NCI-H2171 treated with DMSO at 0.1 percent for 48 hours (cell line): ENCODE measurements at regions not wholly inside any gene's neighbourhood (a gene's known extent, or its start where the extent isn't known, plus 50 kb on each side); places are given as distances from the start of the nearest gene placed in this dataset.

Experiments
- DNase-seq: peaks from one replicate; lab custom pipeline; 2025; lab: John Stamatoyannopoulos, UW

DNA sequence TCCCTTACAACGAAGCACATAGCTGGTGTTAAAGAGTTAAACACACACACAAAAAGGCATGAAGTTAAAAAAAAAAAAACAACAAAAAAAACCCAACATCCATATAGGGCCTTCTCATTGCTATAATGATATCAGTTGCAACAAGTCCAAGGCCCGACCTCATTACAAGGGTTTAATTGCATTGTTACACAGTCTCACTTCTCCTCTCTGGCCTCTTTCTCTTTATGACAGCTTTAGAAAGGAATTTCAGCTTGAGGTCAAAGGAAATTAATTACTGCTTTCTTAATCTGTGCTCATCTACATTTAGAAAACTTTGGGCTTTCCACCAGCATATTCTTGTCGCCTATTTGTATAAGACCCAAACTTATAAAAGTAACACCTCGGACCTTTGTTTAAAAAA lies 342.1 kb downstream of the NR2F2 start:
- no peak for DNase-seq

DNA sequence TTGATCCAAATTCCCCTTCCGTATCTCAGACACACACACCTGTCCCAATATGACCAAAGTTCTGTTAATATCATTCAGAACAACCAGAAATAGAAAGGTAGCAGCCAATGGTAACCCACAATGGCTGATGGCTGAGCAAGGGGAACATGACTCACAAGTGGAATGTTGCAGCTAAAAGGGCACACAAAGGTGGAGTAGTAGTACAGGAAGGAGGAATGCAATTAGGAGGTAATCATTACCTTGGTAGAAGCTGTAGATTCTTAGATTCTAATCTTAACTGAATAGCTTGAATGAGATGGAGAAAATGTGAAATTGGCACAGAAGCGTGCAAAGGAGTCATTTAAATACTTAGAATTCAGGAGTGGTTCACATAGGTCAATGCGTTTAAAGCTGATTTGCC lies 347.9 kb downstream of the NR2F2 start:
- DNase-seq: no peak

DNA sequence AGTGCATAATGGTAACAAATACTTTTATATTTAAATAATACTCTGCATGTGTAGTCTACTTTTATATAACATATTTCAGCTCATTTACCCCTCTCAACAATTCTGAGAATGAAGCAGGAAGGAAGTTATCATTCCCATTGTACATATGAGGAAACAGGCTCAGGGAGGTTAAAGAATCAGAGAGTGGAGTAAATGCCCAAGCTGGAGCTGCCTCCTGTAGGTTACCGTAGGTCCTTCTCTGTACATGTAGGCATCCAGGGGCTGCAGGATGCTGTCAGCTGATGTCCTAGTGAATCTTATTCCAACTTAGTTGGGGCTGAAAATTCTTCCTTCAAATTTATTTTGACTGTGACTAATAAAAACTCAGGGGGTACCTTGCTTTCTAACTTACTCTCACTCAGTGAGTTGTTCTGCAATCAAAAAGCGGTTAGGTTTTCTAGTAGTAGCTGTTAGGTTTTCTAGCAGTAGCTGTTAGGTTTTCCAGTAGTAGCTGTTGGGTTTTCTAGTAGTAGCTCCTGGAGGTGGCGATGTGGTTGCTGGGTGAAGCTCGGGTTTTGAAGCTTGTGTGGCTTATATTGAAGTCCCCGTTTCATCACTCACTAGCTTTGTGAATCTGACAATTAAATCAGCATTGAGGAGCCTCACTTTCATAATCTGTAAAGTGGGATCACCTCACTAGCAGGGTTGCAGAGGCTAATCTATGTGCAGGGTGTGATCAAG lies 357.0 kb downstream of the NR2F2 start:
- no peak for DNase-seq

DNA sequence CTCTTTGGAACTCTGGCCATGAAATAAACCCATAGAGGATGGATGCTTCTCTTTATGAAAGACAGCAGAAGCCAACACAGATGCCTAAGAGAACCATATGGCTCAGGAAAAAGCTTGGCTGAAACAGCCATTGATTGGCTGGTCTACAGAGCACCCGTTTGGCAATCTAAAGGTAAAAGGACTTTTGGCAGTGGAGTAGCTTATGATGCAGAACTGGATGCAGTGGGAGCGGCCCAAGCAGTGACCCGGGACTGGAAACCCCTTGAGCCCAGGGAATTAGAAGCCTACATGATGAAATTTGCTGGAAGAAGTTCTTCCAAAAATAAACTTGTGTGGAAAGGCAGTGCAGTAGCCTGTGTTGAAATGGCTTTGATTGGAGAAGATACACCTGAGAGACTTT lies 360.2 kb downstream of the NR2F2 start:
- no peak for DNase-seq

- no peak for DNase-seq
These were observed 362.3 kb downstream of the NR2F2 start for GRCh38 chr15:96692826-96693225.

- DNase-seq: no peak
These were observed 363.0 kb downstream of the NR2F2 start for GRCh38 chr15:96693515-96693914.

DNA sequence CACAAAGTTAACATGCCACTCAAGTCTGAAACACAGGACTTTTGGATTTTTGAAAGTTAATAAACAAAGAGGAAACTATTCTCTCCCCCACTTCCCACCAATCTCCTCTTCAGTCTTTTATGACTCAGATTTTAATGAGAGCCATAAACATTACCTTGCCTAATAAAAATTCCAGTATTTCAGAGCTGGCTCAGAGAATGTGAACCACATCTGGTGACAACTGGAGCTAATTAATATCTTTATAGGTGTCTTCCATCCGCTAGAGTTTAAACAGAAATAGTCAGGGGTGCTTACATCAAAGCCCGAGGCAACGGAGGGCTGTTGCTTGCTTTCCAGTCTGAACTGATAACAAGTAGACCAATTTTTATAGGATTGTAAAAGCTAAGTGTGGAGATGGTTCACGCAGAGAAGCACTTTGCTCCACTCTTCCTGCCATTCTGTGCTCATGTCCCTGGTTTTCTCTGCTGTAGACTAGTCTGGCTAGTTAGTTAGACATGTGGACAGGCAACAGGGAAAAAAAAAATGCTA lies 363.6 kb downstream of the NR2F2 start:
- no peak for DNase-seq

DNA sequence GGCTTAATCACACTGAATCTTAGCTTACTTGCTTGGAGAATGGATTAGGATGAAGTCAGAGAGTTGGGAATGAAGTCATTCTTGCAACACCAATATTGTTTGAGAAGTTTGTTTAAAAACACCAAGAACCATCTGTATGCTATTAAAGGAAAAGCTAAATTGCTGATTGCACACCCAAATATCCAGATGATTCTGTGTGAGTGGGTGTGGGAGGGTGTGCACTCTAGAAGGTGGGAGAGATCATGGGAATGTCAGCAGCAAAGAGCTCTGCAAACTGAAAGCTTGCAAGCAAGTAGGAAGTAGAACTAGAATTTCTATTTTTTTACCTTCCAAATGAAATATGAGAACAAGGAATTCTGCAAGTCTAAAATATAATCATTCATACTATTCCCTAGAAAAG lies 364.9 kb downstream of the NR2F2 start:
- DNase-seq: no peak

- no peak for DNase-seq
These were observed 369.4 kb downstream of the NR2F2 start for GRCh38 chr15:96699871-96700401.

GRCh38 chr15:96700555-96700954 lies 370.1 kb downstream of the NR2F2 start:
- no peak for DNase-seq

- no peak for DNase-seq
These were observed 370.9 kb downstream of the NR2F2 start for GRCh38 chr15:96701443-96701842.

DNA sequence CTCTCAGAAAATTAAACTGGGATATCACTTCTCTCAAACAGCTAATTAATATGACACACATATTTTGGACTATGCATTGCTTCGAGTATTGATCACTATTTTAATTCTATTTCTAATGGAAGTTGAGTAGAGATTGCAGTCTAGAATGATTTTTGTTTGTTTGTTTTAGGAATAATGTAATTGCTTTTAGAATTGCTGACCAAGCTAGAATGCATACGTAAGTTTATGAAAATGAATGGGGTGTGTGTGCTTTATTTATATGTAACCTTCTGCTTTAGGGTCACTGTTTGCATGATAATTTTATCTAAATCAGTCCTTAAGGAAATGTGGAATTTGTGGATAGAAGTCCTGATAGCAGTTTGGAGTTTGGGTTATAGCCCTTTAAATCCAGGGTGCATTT lies 371.4 kb downstream of the NR2F2 start:
- DNase-seq: no peak

DNA sequence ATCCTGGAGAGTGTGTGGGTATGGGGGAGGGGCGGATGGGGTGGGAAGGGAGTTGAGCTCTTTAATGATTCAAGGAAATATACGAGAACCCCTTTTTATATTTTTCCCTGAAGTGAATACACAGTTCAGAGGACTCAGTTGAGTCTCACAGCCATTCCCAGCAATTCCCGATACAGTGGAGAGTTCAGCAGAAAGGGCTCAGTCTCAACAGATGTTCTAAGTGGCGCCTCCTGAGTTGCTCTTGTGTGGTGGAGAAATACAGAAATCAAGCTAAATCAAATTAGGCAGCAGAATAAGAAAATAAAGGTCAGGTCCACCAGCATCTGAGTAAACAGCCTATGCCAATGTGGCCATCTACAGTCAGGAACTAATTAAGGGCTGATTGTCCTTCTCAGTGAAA lies 372.1 kb downstream of the NR2F2 start:
- no peak for DNase-seq

DNA sequence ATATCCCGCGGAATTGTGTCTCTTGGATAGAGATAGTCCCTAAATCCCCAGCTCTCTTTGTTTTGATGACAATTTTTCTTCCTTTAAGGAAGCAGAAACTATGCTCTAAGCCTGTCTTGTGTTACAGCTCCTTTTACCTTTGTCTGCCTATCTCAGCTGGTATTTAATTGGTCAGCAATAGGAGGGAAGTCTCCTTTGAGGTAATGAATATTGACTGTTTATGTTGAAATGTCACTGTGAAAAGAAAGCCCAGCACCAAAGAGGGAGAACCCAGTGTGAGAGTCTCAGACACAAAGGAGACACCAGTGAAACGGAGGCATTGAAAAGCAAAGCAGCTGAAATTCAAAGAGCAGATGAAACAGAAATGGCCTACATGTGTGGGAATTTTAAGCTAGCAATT lies 372.6 kb downstream of the NR2F2 start:
- DNase-seq: no peak

DNA sequence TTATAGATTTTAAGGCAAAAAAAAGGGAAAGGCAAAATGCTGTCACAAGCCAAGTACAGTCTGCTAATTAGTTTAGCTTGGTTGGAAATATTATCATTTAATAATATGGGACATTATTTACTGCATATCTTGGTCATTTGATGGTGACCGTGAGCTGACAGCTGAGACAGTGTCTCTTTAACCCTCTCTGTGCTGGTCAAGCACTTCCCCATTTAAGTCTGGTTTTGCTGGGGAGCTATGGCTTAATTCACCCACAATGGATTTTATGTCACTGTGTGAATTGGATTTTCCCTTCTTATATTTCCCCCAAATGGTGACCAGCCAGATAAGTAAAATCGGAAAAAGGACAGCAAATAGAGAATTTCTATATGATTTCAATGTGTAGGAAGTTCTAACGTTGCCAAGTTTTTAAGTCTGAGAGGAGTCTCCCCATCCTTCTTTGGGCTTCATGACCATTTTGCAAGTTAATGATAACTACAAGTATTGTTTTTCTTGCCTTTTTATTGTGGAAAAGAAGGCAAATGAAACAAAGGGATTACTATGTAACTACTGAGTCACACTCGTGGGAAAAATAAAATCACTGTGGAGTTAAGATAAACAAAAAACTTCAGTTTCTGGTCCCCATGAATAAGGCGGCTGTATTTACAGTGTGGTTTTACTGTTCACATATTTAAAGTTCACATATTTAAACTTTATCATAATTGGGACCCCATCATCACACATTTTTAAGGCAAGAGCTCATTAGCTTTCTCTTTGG lies 373.5 kb downstream of the NR2F2 start:
- DNase-seq: no peak

GRCh38 chr15:96716075-96716474 lies 385.6 kb downstream of the NR2F2 start:
- DNase-seq: no peak

GRCh38 chr15:96716478-96716877 lies 386.0 kb downstream of the NR2F2 start:
- DNase-seq: no peak

- DNase-seq: no peak
These were observed 389.8 kb downstream of the NR2F2 start for GRCh38 chr15:96720251-96720650.

- DNase-seq: no peak
These were observed 390.2 kb downstream of the NR2F2 start for GRCh38 chr15:96720656-96721055.

DNA sequence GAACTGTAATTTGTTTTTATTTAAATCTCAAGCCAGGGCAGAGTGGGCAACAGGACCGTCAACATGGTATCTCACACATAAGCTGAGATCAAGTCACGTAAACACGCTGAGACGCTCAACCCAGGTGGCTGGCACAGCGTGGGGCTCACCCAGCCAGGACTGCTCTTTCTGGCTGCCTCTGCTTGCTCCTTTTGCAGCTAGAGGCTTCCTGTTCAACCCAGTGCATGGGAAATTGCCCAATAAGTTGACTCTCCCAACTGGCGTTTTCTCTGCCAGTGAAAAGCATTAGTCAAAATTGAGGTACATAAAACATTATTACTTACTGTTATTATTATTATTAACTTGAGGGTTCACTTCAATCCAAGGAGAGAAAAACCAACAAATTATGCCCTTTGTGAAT lies 398.1 kb downstream of the NR2F2 start:
- no peak for DNase-seq

- DNase-seq: no peak
These were observed 402.2 kb downstream of the NR2F2 start for GRCh38 chr15:96732704-96733103.

- no peak for DNase-seq
These were observed 403.2 kb downstream of the NR2F2 start for GRCh38 chr15:96733721-96734120.

DNA sequence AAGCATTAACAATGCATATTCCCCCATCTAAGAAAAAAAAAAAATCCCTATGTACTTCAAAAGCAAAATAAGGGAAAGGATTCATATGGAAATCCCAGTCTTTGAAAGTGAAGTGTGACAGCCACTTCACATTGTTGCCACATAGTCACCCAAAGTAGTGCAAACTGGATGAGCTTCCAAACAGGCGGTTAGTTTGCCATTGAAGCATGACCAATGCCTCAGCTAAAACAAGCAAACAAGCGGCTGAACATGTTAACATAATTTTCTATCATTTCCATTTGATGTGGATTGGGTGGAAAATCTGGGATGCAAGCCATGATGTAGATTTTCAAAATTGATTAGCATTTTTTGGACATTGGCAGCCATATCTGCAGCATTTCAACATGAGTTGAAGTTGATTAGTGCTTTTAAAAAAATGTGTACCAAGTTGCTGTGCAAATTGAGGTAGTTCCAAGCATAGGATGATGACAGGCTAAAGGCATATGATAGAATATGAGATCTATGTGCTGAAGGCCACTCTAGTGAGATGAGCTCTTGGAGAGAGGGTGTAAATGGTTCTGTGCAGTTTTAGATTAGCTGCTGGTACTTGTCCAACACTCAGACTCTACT lies 405.2 kb downstream of the NR2F2 start:
- DNase-seq: no peak
